Retina (tissue), 1 donor: ENCODE measurements at regions not wholly inside any gene's neighbourhood (a gene's known extent, or its start where the extent isn't known, plus 50 kb on each side); places are given as distances from the start of the nearest gene placed in this dataset.
"Not testable (repeated sequence)": the region's sequence is repeated elsewhere in the genome, so short reads cannot be mapped to it uniquely, and the experiment has no call there.

Source experiments
- DNase-seq: peaks from one replicate; pipeline ENCODE4 v3.0.0-alpha.2; 2016

GRCh38 chr16:7278636-7279035 is 54.0 kb upstream of the RBFOX1 start:
- DNase-seq: no peak

GRCh38 chr16:7272567-7273158 is 60.0 kb upstream of the RBFOX1 start:
- DNase-seq: no peak

- DNase-seq: no peak
Observed at GRCh38 chr16:7271486-7271885, 61.2 kb upstream of the RBFOX1 start.

- DNase-seq: no peak
Observed at GRCh38 chr16:7270823-7271222, 61.8 kb upstream of the RBFOX1 start.

GRCh38 chr16:7270006-7270405 is 62.6 kb upstream of the RBFOX1 start:
- no peak for DNase-seq

- DNase-seq: peak; percentile 80
Observed at GRCh38 chr16:7268182-7268581, 64.5 kb upstream of the RBFOX1 start.

GRCh38 chr16:7257016-7257415 is 75.6 kb upstream of the RBFOX1 start:
- DNase-seq: peak; percentile 6

- peak; percentile 23 for DNase-seq
Observed at GRCh38 chr16:7246578-7246977, 86.1 kb upstream of the RBFOX1 start.

- DNase-seq: no peak
Observed at GRCh38 chr16:7239547-7239946, 93.1 kb upstream of the RBFOX1 start.

GRCh38 chr16:7236824-7237410 is 95.7 kb upstream of the RBFOX1 start:
- DNase-seq: no peak

- no peak for DNase-seq
Observed at GRCh38 chr16:7233975-7234374, 98.7 kb upstream of the RBFOX1 start.

- DNase-seq: no peak
Observed at GRCh38 chr16:7231762-7232161, 100.9 kb upstream of the RBFOX1 start.

GRCh38 chr16:7229433-7230218 is 103.0 kb upstream of the RBFOX1 start:
- DNase-seq: not testable (repeated sequence)

- DNase-seq: peak; percentile 67
Observed at GRCh38 chr16:7227229-7227721, 105.4 kb upstream of the RBFOX1 start.

- DNase-seq: no peak
Observed at GRCh38 chr16:7221157-7221556, 111.5 kb upstream of the RBFOX1 start.

- peak; percentile 76 for DNase-seq
Observed at GRCh38 chr16:7218936-7219335, 113.7 kb upstream of the RBFOX1 start.

- DNase-seq: no peak
Observed at GRCh38 chr16:7217797-7218196, 114.8 kb upstream of the RBFOX1 start.

GRCh38 chr16:7216719-7217118 is 115.9 kb upstream of the RBFOX1 start:
- no peak for DNase-seq

GRCh38 chr16:7211781-7212180 is 120.9 kb upstream of the RBFOX1 start:
- no peak for DNase-seq

GRCh38 chr16:7209598-7209997 is 123.0 kb upstream of the RBFOX1 start:
- no peak for DNase-seq

GRCh38 chr16:7206469-7206868 is 126.2 kb upstream of the RBFOX1 start:
- no peak for DNase-seq

- DNase-seq: no peak
Observed at GRCh38 chr16:7200320-7200719, 132.3 kb upstream of the RBFOX1 start.

GRCh38 chr16:7185689-7186088 is 147.0 kb upstream of the RBFOX1 start:
- DNase-seq: no peak

GRCh38 chr16:7185165-7185564 is 147.5 kb upstream of the RBFOX1 start:
- DNase-seq: no peak
